ENCODE measurements at regions not wholly inside any gene's neighbourhood (a gene's known extent, or its start where the extent isn't known, plus 50 kb on each side); places are given as distances from the start of the nearest gene placed in this dataset.
A peak's percentile ranks its signal among the peaks of the same experiment; 100 is the strongest.

- in situ Hi-C loops (cut with HindIII; ENCODE audit: low pct_unique_long_range_greater_than_20kb, low sequenced_read_pairs) = no loop called here
- DNase-seq (ENCODE audit: low read depth, low spot score) = no peak
Measured at GRCh38 chr13:65473196-65473595, 1756.9 kb downstream of the PCDH9 start.

GRCh38 chr13:65472336-65472735 is 1757.8 kb downstream of the PCDH9 start:
- no peak for DNase-seq (ENCODE audit: low read depth, low spot score)
- in situ Hi-C loops (cut with HindIII; ENCODE audit: low pct_unique_long_range_greater_than_20kb, low sequenced_read_pairs) = no loop called here

- no peak for DNase-seq (ENCODE audit: low read depth, low spot score)
- in situ Hi-C loops (cut with HindIII; ENCODE audit: low pct_unique_long_range_greater_than_20kb, low sequenced_read_pairs) = no loop called here
Measured at GRCh38 chr13:65470781-65471180, 1759.4 kb downstream of the PCDH9 start.

GRCh38 chr13:65468628-65469027 is 1761.5 kb downstream of the PCDH9 start:
- in situ Hi-C loops (cut with HindIII; ENCODE audit: low pct_unique_long_range_greater_than_20kb, low sequenced_read_pairs) = no loop called here
- no peak for DNase-seq (ENCODE audit: low read depth, low spot score)

GRCh38 chr13:65461590-65461989 is 1768.5 kb downstream of the PCDH9 start:
- DNase-seq (ENCODE audit: low read depth, low spot score) = peak; percentile 90
- in situ Hi-C loops (cut with HindIII; ENCODE audit: low pct_unique_long_range_greater_than_20kb, low sequenced_read_pairs) = no loop called here

- DNase-seq (ENCODE audit: low read depth, low spot score) = no peak
- in situ Hi-C loops (cut with HindIII; ENCODE audit: low pct_unique_long_range_greater_than_20kb, low sequenced_read_pairs) = no loop called here
Measured at GRCh38 chr13:65460136-65460535, 1770.0 kb downstream of the PCDH9 start.

- peak; percentile 49 for DNase-seq (ENCODE audit: low read depth, low spot score)
- in situ Hi-C loops (cut with HindIII; ENCODE audit: low pct_unique_long_range_greater_than_20kb, low sequenced_read_pairs) = no loop called here
Measured at GRCh38 chr13:65456150-65456912, 1773.8 kb downstream of the PCDH9 start.

- in situ Hi-C loops (cut with HindIII; ENCODE audit: low pct_unique_long_range_greater_than_20kb, low sequenced_read_pairs) = no loop called here
- no peak for DNase-seq (ENCODE audit: low read depth, low spot score)
Measured at GRCh38 chr13:65454403-65454802, 1775.7 kb downstream of the PCDH9 start.

GRCh38 chr13:65453982-65454381 is 1776.2 kb downstream of the PCDH9 start:
- DNase-seq (ENCODE audit: low read depth, low spot score) = no peak
- in situ Hi-C loops (cut with HindIII; ENCODE audit: low pct_unique_long_range_greater_than_20kb, low sequenced_read_pairs) = no loop called here

- no peak for DNase-seq (ENCODE audit: low read depth, low spot score)
- in situ Hi-C loops (cut with HindIII; ENCODE audit: low pct_unique_long_range_greater_than_20kb, low sequenced_read_pairs) = no loop called here
Measured at GRCh38 chr13:65445340-65445739, 1784.8 kb downstream of the PCDH9 start.

GRCh38 chr13:65435590-65435989 is 1794.5 kb downstream of the PCDH9 start:
- in situ Hi-C loops (cut with HindIII; ENCODE audit: low pct_unique_long_range_greater_than_20kb, low sequenced_read_pairs) = no loop called here
- no peak for DNase-seq (ENCODE audit: low read depth, low spot score)

GRCh38 chr13:65417953-65418352 is 1812.2 kb downstream of the PCDH9 start:
- no peak for DNase-seq (ENCODE audit: low read depth, low spot score)
- in situ Hi-C loops (cut with HindIII; ENCODE audit: low pct_unique_long_range_greater_than_20kb, low sequenced_read_pairs) = no loop called here

GRCh38 chr13:65416784-65417183 is 1813.4 kb downstream of the PCDH9 start:
- in situ Hi-C loops (cut with HindIII; ENCODE audit: low pct_unique_long_range_greater_than_20kb, low sequenced_read_pairs) = no loop called here

GRCh38 chr13:65414187-65414586 is 1815.9 kb downstream of the PCDH9 start:
- DNase-seq (ENCODE audit: low read depth, low spot score) = no peak
- in situ Hi-C loops (cut with HindIII; ENCODE audit: low pct_unique_long_range_greater_than_20kb, low sequenced_read_pairs) = no loop called here

More at GRCh38 chr13:65416784-65417183, 1813.4 kb downstream of the PCDH9 start:
- no peak for DNase-seq (ENCODE audit: low read depth, low spot score)

GRCh38 chr13:65411521-65411920 is 1818.6 kb downstream of the PCDH9 start:
- no peak for DNase-seq (ENCODE audit: low read depth, low spot score)
- in situ Hi-C loops (cut with HindIII; ENCODE audit: low pct_unique_long_range_greater_than_20kb, low sequenced_read_pairs) = no loop called here

- no peak for DNase-seq (ENCODE audit: low read depth, low spot score)
- in situ Hi-C loops (cut with HindIII; ENCODE audit: low pct_unique_long_range_greater_than_20kb, low sequenced_read_pairs) = no loop called here
Measured at GRCh38 chr13:65410791-65411190, 1819.3 kb downstream of the PCDH9 start.

GRCh38 chr13:65401315-65401714 is 1828.8 kb downstream of the PCDH9 start:
- no peak for DNase-seq (ENCODE audit: low read depth, low spot score)
- in situ Hi-C loops (cut with HindIII; ENCODE audit: low pct_unique_long_range_greater_than_20kb, low sequenced_read_pairs) = no loop called here

GRCh38 chr13:65400702-65401101 is 1829.4 kb downstream of the PCDH9 start:
- in situ Hi-C loops (cut with HindIII; ENCODE audit: low pct_unique_long_range_greater_than_20kb, low sequenced_read_pairs) = no loop called here
- DNase-seq (ENCODE audit: low read depth, low spot score) = no peak

GRCh38 chr13:65387743-65388347 is 1842.3 kb downstream of the PCDH9 start:
- no peak for DNase-seq (ENCODE audit: low read depth, low spot score)

More at GRCh38 chr13:65387743-65388347, 1842.3 kb downstream of the PCDH9 start:
- in situ Hi-C loops (cut with HindIII; ENCODE audit: low pct_unique_long_range_greater_than_20kb, low sequenced_read_pairs) = no loop called here

Measured in SK-MEL-5 (cell line).